DND-41 (cell line): ENCODE measurements at regions not wholly inside any gene's neighbourhood (a gene's known extent, or its start where the extent isn't known, plus 50 kb on each side); places are given as distances from the start of the nearest gene placed in this dataset.

Experiments
- EZH2 ChIP-seq: IDR thresholded peaks from 3 replicates; pipeline ENCODE4 v1.6.1; 2012; ENCODE audit warnings: borderline replicate concordance, low read depth, mild to moderate bottlenecking, moderate library complexity, low read length, inconsistent platforms; ENCODE audit not compliant: severe bottlenecking
- TF ChIP-seq, protein P1 (sequence below): IDR thresholded peaks from 2 replicates; pipeline ENCODE4 v1.5.1; 2012; ENCODE audit warnings: borderline replicate concordance, low read length, moderate library complexity, mild to moderate bottlenecking; ENCODE audit not compliant: poor library complexity, severe bottlenecking; ENCODE audit errors: extremely low read depth

DNA sequence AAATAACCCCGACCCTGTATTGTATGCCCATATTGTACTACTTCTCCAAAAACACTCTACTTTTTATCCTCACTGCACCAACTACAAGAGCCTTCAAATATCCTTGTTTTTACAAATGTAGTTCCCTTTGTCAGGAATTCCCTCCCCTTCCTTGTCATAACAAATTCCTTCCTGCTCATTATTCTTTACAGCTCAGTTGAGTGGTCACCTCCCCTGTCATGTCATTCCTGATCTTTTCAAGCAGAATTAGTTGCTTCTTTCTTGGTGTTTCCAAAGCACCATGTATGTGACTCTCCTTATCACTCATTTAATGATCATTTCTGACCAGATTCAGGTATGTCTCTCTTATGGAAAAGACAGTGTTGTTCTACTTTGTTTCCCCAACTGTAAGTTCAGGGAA lies 194.2 kb upstream of the SMC2 start:
- TF ChIP-seq, protein P1, sequence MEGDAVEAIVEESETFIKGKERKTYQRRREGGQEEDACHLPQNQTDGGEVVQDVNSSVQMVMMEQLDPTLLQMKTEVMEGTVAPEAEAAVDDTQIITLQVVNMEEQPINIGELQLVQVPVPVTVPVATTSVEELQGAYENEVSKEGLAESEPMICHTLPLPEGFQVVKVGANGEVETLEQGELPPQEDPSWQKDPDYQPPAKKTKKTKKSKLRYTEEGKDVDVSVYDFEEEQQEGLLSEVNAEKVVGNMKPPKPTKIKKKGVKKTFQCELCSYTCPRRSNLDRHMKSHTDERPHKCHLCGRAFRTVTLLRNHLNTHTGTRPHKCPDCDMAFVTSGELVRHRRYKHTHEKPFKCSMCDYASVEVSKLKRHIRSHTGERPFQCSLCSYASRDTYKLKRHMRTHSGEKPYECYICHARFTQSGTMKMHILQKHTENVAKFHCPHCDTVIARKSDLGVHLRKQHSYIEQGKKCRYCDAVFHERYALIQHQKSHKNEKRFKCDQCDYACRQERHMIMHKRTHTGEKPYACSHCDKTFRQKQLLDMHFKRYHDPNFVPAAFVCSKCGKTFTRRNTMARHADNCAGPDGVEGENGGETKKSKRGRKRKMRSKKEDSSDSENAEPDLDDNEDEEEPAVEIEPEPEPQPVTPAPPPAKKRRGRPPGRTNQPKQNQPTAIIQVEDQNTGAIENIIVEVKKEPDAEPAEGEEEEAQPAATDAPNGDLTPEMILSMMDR = no peak
- TF ChIP-seq EZH2 = no peak
